OCI-LY1 (cell line): ENCODE measurements at regions not wholly inside any gene's neighbourhood (a gene's known extent, or its start where the extent isn't known, plus 50 kb on each side); places are given as distances from the start of the nearest gene placed in this dataset.

Experiments used
- H2AFZ ChIP-seq: fragments of 200-600 bp; sonication (generic), shearing (Covaris generic); 2 replicates; pipeline ENCODE4 v1.6.0; 2014; ENCODE audit warnings: antibody characterized with exemption, mild to moderate bottlenecking, low read length
- H3F3A ChIP-seq: fragments of 200-600 bp; sonication (generic), shearing (Covaris generic); 2 replicates; pipeline ENCODE4 v1.6.0; 2014; ENCODE audit warnings: mild to moderate bottlenecking, antibody characterized with exemption, low read length, moderate library complexity; ENCODE audit not compliant: insufficient read depth
- H3K27ac ChIP-seq: fragments of 200-600 bp; sonication (generic); 2 replicates; pipeline ENCODE4 v1.5.1; 2014; ENCODE audit warnings: low read length, mixed run types, mild to moderate bottlenecking, low read depth; ENCODE audit not compliant: poor library complexity, severe bottlenecking
- H3K27me3 ChIP-seq: fragments of 200-600 bp; sonication (generic); 2 replicates; pipeline ENCODE4 v1.6.0; 2014; ENCODE audit warnings: antibody characterized with exemption, mild to moderate bottlenecking, low read length, moderate library complexity; ENCODE audit not compliant: insufficient read depth
- H3K36me3 ChIP-seq: fragments of 200-600 bp; sonication (generic); 2 replicates; pipeline ENCODE4 v1.6.1; 2014; ENCODE audit warnings: mild to moderate bottlenecking, antibody characterized with exemption, low read length, moderate library complexity, mixed read lengths; ENCODE audit not compliant: insufficient read depth
- H3K4me1 ChIP-seq: fragments of 200-600 bp; sonication (generic); 2 replicates; pipeline ENCODE4 v1.5.1; 2014; ENCODE audit warnings: mild to moderate bottlenecking, low read length, moderate library complexity; ENCODE audit not compliant: insufficient read depth, severe bottlenecking
- H3K4me2 ChIP-seq: fragments of 200-600 bp; sonication (generic), shearing (Covaris generic); 2 replicates; pipeline ENCODE4 v1.6.1; 2014; ENCODE audit warnings: low read length
- H3K4me3 ChIP-seq: fragments of 200-600 bp; sonication (generic); 2 replicates; pipeline ENCODE4 v1.5.1; 2014; ENCODE audit warnings: low read length, low read depth, mild to moderate bottlenecking, mixed read lengths; ENCODE audit not compliant: poor library complexity, severe bottlenecking
- H3K79me2 ChIP-seq: fragments of 200-600 bp; shearing (Covaris generic); 2 replicates; pipeline ENCODE4 v1.6.1; 2016; ENCODE audit warnings: mixed run types, low read length, mixed read lengths; ENCODE audit not compliant: insufficient read depth
- H3K9ac ChIP-seq: fragments of 200-600 bp; sonication (generic), shearing (Covaris generic); 2 replicates; pipeline ENCODE4 v1.6.1; 2014; ENCODE audit warnings: mild to moderate bottlenecking, low read length, mixed read lengths
- H3K9me2 ChIP-seq: fragments of 200-600 bp; sonication (generic), shearing (Covaris generic); 2 replicates; pipeline ENCODE4 v1.6.1; 2014; ENCODE audit warnings: low read depth, mild to moderate bottlenecking, low read length, mixed read lengths
- H3K9me3 ChIP-seq: fragments of 200-600 bp; shearing (Covaris generic); 2 replicates; pipeline ENCODE4 v1.6.1; 2014; ENCODE audit warnings: low read length, mixed read lengths
- H4K20me1 ChIP-seq: fragments of 200-600 bp; sonication (generic), shearing (Covaris generic); 2 replicates; pipeline ENCODE4 v1.6.0; 2016; ENCODE audit warnings: mild to moderate bottlenecking, low read length; ENCODE audit not compliant: insufficient read depth
- CTCF ChIP-seq: fragments of 200-600 bp; sonication (generic), shearing (Covaris generic); IDR thresholded peaks from 2 replicates; pipeline ENCODE4 v1.5.1; 2017; ENCODE audit warnings: mild to moderate bottlenecking, antibody characterized with exemption, low read length, moderate library complexity, mixed read lengths
- EZH2 ChIP-seq: fragments of 200-600 bp; sonication (generic), shearing (Covaris generic); IDR thresholded peaks from 2 replicates; pipeline ENCODE4 v1.8.0; 2017; ENCODE audit warnings: borderline replicate concordance, mixed run types, mild to moderate bottlenecking, antibody characterized with exemption, low read length, moderate library complexity, mixed read lengths

GRCh38 chr2:192311701-192312460, 117.1 kb upstream of the TMEFF2 start:
- no peak for TF ChIP-seq CTCF

GRCh38 chr2:192307530-192307929, 112.8 kb upstream of the TMEFF2 start:
- no peak overlapping the region for H3K27ac ChIP-seq
- H3K9ac ChIP-seq: no peak overlapping the region
- H3K9me2 ChIP-seq: no peaks in the 10 kb centered on the region
- no peaks in the 10 kb centered on the region for H3K36me3 ChIP-seq
- H3K79me2 ChIP-seq: no peaks in the 10 kb centered on the region
- H3K4me2 ChIP-seq: no peak overlapping the region
- no peaks in the 10 kb centered on the region for H3F3A ChIP-seq
- no peaks in the 10 kb centered on the region for H4K20me1 ChIP-seq
- H2AFZ ChIP-seq: no peak overlapping the region
- no peaks in the 10 kb centered on the region for H3K9me3 ChIP-seq
- H3K4me3 ChIP-seq: no peak overlapping the region
- no peaks in the 10 kb centered on the region for H3K4me1 ChIP-seq
- H3K27me3 ChIP-seq: no peaks in the 10 kb centered on the region
- TF ChIP-seq EZH2 (no peak), CTCF (no peak)

More at GRCh38 chr2:192311701-192312460, 117.1 kb upstream of the TMEFF2 start:
- H3K4me2 ChIP-seq: no peak overlapping the region
- H3K79me2 ChIP-seq: no peaks in the 10 kb centered on the region
- no peak overlapping the region for H3K9ac ChIP-seq
- no peaks in the 10 kb centered on the region for H3K4me1 ChIP-seq
- H3F3A ChIP-seq: no peaks in the 10 kb centered on the region
- H4K20me1 ChIP-seq: no peaks in the 10 kb centered on the region
- H3K9me2 ChIP-seq: no peaks in the 10 kb centered on the region
- H3K27ac ChIP-seq: no peak overlapping the region
- H2AFZ ChIP-seq: no peak overlapping the region
- H3K4me3 ChIP-seq: no peak overlapping the region
- no peaks in the 10 kb centered on the region for H3K9me3 ChIP-seq
- H3K36me3 ChIP-seq: no peaks in the 10 kb centered on the region
- no peaks in the 10 kb centered on the region for H3K27me3 ChIP-seq

GRCh38 chr2:192298664-192299063, 103.9 kb upstream of the TMEFF2 start:
- no peaks in the 10 kb centered on the region for H3K36me3 ChIP-seq
- no peaks in the 10 kb centered on the region for H4K20me1 ChIP-seq
- TF ChIP-seq EZH2 (no peak), CTCF (no peak)
- no peaks in the 10 kb centered on the region for H3K9me2 ChIP-seq
- H3F3A ChIP-seq: no peaks in the 10 kb centered on the region
- H3K9me3 ChIP-seq: no peaks in the 10 kb centered on the region
- no peaks in the 10 kb centered on the region for H3K79me2 ChIP-seq
- H3K4me3 ChIP-seq: no peak overlapping the region
- H2AFZ ChIP-seq: no peak overlapping the region
- H3K9ac ChIP-seq: no peak overlapping the region
- H3K27me3 ChIP-seq: no peaks in the 10 kb centered on the region
- H3K4me2 ChIP-seq: no peak overlapping the region
- H3K27ac ChIP-seq: no peak overlapping the region
- no peaks in the 10 kb centered on the region for H3K4me1 ChIP-seq
